NCI-H345 treated with DMSO at 0.1 percent for 48 hours (cell line): ENCODE measurements at regions not wholly inside any gene's neighbourhood (a gene's known extent, or its start where the extent isn't known, plus 50 kb on each side); places are given as distances from the start of the nearest gene placed in this dataset.
"Not testable (repeated sequence)": the region's sequence is repeated elsewhere in the genome, so short reads cannot be mapped to it uniquely, and the experiment has no call there.

Experiments used
- DNase-seq: peaks from one replicate; lab custom pipeline; 2025; ENCODE audit not compliant: unreplicated experiment; lab: John Stamatoyannopoulos, UW

DNA sequence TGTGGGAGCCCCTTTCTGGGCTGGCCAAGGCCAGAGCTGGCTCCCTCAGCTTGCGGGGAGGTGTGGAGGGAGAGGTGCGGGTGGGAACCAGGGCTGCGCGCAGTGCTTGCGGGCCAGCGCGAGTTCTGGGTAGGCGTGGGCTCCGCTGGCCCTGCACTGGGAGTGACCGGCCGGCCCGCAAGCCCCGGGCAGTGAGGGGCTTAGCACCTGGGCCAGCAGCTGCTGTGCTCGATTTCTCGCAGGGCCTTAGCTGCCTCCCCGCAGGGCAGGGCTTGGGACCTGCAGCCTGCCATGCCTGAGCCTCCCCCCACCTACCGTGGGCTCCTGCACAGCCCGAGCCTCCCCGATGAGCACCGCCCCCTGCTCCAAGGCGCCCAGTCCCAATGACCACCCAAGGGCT lies 56.0 kb upstream of the CACNA2D1 start:
- DNase-seq, result not testable (repeated sequence)

DNA sequence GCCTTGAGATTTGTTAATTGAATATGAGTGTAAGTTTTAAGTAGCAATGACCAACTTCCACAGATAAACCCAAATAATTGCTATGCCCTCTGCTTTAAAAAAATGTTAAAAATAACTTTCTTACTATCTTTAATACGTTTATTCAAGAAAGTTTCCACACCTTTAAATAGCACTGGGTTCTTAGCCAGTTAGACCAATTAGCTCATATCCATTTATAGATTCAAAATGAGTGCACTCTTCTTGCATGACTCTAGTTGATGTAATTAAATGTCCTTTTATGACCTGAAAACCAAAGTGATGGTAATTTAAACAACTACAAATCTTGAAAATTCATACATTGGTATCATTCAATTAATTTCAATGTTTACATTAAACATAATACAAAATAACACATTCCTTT lies 50.8 kb upstream of the CACNA2D1 start:
- DNase-seq, result no peak
